GM18867 (cell line): ENCODE measurements at regions not wholly inside any gene's neighbourhood (a gene's known extent, or its start where the extent isn't known, plus 50 kb on each side); places are given as distances from the start of the nearest gene placed in this dataset.

Experiments
- ATAC-seq: cut with Tn5 transposase; IDR thresholded peaks from one replicate; pipeline ENCODE4 v1.9.1; 2021; ENCODE audit warnings: mild to moderate bottlenecking, moderate library complexity; ENCODE audit not compliant: unreplicated experiment

DNA sequence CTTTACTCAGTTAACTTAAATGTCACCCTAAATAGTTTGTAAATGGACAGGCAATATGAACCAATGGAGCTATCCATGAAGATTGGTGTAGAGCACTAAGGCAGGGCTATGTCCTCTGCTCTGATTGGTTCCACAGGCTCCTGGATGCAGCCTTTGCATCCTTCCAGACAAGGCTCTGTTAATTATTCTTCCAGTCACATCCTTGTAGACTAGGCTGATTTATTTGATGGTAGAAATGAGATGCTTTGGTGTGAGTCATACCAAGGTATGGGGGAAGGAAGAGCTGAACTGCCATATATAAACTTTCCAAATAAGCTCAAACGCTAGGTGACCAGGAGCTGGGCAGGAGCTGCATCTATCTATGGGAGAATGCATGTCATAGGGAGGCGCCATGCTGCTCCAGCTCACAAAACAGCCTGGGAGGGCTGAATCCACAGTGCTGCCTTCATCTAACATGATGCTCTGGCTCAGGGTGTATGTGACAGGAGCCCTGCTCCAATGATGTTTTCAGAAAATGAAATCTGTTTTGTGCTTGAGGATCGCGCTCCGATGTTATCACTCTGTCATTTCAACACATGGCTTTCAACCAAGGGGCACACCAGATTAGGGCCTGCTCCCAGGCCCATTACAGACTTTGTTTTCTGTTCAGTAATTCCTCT, 818.0 kb upstream of the ZNF608 start:
- ATAC-seq, result no peak

DNA sequence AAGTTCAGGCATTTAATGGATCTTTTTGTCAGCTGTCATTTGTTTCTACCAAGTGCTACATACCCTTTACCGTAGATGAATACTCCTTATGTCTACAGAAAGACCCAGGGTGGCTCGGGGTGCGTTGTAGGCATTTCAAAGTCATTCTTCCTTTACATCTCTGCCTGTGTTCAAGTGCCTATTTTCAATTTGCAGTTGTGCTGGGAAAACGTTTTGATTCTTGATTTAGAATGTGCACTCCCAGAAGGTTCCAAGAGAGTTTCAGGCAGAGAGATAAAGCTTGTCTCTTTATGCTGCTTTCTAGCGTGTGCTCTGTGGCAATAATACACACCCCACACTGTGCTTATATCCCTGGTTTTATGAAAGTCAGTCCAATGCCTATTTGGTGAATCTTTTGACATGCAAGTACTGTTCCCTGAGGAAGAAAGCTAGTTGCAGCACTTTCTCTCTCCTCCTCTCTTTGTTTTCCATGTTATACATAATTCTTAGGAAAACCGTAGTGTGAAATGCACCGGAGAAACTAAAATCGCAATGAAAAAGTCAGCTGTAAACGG, 828.1 kb upstream of the ZNF608 start:
- no peak for ATAC-seq

DNA sequence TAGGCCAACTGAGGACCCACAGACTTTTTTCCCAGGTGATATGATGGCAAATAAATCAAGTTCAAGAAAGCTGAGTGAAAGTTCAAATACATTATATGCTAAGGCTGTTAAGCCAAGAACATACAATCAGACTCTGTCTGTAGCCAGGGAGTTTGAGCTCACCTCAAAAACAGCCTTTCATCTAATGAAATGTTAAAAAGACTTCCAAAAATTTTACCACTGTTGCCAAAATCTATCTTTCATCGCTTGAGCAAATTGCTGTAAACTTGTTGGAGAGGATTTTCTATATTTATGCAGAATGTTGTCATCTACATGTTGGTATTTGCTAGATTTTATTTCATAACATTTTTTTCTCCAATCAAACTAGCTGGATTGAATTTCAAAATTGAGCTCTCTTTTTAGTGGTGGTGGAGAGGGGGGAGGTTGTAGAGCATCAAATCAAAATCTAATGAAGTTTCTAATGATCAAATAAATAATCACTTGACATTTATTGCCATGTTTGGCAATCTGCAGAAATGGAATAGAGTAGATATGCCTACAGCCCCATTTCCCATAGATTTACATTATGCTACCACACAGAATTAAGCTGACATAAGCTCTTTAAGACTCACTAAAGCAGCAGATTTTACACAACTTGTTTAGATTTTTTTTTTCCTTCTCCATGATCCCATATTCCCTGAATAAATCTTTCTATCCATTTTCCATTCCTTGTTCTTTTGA, 828.9 kb upstream of the ZNF608 start:
- ATAC-seq, result no peak

DNA sequence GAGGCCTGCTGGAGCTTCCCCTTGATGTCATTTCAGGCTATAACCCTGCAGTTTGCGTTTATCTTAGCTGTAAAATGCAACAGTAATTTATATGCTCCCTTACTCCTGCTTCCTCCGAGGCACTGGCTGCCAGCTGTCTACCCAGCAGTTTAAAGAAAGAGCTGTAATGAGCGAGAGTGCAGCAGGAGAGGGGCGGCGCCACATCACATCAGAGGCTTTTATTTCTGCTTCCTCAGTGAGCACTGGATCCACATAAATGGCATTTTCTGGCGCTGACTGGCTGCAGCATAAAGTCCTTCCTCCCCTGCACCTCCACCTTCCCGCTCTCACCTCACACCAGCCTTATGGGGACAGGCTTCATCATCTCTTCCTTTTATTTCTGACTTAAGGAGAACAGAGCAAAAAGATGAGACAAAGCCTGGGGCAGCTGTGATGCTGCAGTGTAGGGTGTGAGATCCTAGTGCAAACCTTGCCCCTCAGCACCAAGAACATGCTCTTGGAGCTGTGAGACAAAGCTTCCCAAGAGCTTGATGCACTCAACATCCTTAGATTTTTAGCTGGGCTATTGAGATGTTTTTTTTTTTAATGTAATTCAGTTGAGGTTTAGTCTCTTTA, 829.6 kb upstream of the ZNF608 start:
- no peak for ATAC-seq

DNA sequence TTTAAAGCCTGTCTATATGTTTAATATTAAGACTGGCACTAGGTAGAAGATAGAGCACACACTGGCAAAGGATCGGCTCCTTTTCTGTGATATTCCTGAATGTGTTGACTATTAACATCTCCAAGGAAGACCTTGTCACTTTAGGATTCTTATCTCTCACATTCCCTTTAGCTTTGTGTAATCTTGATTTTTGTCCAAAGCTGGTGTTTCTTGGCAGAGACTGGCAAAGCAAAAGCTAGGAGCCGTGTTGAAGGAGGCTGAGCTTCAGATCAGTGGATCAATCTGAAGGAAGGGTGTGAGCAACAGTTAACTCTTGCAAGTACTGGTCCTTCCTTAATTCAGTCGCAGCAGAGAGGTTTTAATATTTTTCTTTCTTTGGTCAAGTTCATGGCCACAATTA, 830.4 kb upstream of the ZNF608 start:
- no peak for ATAC-seq

DNA sequence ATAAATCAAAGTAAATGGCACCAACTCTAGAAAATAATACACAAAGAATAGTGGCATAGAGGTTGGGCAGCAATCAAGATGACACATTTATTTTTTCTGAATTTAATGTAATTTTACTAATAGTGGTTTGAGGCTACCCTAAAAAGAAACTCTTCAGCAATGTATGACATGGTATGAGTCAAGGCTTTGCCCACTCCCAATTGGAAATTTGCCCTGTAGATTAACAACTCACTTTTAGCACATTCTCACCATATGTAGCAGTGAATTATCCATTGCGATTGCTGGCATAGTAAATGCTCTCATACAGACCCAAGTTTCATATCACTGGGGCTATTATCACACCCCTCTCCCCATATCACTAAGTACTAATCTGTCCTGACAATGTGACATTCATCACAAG, 832.1 kb upstream of the ZNF608 start:
- ATAC-seq, result no peak

GRCh38 chr5:125579182-125579581, 832.7 kb upstream of the ZNF608 start:
- no peak for ATAC-seq

GRCh38 chr5:125581311-125581710, 834.9 kb upstream of the ZNF608 start:
- no peak for ATAC-seq

GRCh38 chr5:125582352-125582751, 835.9 kb upstream of the ZNF608 start:
- ATAC-seq, result no peak

GRCh38 chr5:125583321-125584139, 837.1 kb upstream of the ZNF608 start:
- no peak for ATAC-seq

DNA sequence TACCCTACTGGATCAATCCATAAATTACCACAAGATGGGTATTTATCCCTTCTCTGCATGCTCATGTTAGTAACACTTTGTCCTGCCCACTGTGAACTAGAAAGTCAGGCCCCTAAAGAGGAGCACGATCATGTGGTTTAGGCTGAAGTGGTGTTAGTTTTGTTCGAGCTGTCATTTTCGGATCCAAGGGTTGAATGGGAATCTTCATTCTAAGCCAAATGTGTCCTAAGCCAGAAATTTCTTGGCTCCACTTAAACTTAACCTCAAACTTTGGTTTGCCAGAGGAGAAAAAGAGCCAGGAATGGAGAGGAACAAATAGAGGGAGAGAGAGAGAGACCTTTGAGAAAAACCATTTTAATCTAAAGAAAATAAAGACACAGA, 837.7 kb upstream of the ZNF608 start:
- ATAC-seq, result no peak

DNA sequence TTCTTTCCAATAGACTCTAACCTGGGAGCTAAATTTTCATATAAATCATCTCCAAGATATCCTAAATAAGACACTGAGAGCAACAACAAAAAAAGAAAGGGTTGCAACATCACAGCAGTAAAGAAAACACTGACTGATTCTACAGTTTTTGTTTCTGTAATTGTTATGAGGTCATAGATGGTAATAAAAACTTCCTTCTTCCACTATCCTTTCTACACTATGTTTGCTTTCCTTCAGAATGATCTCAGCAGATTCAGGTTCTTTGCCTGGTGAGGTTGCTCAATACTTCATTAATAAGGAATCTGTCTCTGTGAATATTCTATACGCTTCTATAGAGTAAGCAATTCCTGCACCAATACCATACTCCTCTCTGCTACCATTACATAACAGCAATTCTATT, 835.6 kb upstream of the GRAMD2B start:
- no peak for ATAC-seq

GRCh38 chr5:125592856-125593255, 830.4 kb upstream of the GRAMD2B start:
- ATAC-seq, result no peak

- no peak for ATAC-seq
These were observed 828.1 kb upstream of the GRAMD2B start for GRCh38 chr5:125595095-125595494.

- no peak for ATAC-seq
These were observed 827.4 kb upstream of the GRAMD2B start for GRCh38 chr5:125595845-125596244.

DNA sequence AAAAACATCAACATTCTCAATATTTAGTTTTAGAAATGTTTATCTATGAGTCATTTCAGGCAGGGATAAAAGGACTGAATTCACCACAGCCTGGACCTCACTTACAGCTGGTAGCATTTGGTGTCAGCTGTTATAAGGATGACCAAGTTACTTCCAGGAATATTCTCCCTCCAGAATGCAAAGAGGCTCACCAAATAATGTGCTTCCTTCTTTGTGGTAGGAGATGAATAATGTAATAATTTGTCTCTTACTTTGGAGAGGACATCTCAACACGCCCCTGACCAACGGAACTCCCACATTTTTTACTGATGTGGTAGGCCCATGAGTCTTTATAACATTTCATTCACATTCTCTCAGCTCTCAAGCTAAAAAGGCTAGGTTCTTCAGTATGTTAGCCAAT, 825.9 kb upstream of the GRAMD2B start:
- no peak for ATAC-seq

- no peak for ATAC-seq
These were observed 822.6 kb upstream of the GRAMD2B start for GRCh38 chr5:125600559-125600958.

- ATAC-seq, result no peak
These were observed 821.0 kb upstream of the GRAMD2B start for GRCh38 chr5:125602184-125602583.

DNA sequence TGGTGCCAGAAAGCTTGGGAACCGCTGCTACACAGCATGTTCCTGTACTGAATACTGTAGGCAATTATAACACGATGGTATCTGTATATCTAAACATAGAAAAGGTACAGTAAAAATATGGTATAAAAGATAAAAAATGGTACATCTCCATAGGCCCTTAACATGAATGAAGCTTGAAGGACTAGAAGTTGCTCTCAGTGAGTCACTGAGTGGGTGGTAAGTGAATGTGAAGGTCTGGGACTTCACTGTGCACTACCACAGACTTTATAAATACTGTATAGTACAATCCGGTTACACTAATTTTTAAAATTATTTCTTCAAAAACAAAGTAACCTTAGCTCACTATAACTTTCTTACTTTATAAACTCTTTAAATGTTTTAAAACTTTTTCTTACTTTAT, 819.9 kb upstream of the GRAMD2B start:
- no peak for ATAC-seq

DNA sequence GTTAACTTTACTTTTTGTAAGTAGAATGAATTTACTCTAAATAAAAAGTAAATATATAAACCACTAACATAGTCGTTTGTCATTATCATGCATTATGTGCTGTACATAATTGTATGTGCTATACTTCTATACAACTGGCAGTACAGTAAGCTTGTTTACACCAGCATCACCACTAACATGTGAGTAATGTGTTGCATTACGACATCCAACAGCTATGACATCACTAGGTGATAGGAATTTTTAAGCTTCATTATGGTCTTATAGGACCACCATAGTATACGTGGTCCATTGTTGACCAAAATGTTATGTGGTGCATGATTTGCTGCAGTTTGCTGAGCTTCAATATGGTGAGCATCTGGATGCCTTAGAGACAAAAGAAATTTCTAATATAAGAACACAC, 819.1 kb upstream of the GRAMD2B start:
- ATAC-seq, result no peak

DNA sequence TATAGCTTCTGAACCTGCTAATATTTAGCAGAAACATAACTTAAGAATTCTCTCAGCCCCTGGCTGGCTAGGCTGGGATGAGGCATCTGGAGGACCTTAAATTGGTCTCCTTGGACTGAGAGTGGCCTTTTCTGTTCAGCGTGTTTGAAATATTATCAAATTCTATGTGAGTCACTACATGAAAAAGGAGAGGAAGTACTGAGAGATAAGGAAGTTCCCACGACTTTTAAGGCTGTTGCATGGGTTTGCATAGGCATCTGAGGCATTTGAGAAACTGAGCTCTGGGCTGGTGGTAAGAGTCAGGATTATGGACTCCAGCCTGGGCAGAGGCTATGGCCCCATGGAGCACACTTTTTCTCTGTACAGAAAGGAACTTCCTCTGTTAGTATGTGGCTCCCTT, 816.2 kb upstream of the GRAMD2B start:
- ATAC-seq, result no peak
